Mucosa of descending colon (tissue), 3 donors: ENCODE measurements at regions not wholly inside any gene's neighbourhood (a gene's known extent, or its start where the extent isn't known, plus 50 kb on each side); places are given as distances from the start of the nearest gene placed in this dataset.
"Not testable (repeated sequence)": the region's sequence is repeated elsewhere in the genome, so short reads cannot be mapped to it uniquely, and the experiment has no call there.

Experiments used
- ATAC-seq: fragments of 200-7000 bp; cut with Tn5 transposase; one replicate; pipeline ENCODE4 v1.9.1; 2020; ENCODE audit warnings: mild to moderate bottlenecking, moderate library complexity
- DNase-seq, 3 donors: peaks; one replicate each; pipeline ENCODE4 v3.0.0-alpha.2; 2020
- H3K36me3 ChIP-seq: fragments of 200-600 bp; one replicate; pipeline ENCODE4 v1.8.0; 2021; ENCODE audit warnings: low read depth, mild to moderate bottlenecking
- H3K4me1 ChIP-seq: fragments of 200-600 bp; one replicate; pipeline ENCODE4 v1.8.0; 2021; ENCODE audit warnings: low read depth, mild to moderate bottlenecking
- H3K4me3 ChIP-seq: fragments of 200-600 bp; one replicate; pipeline ENCODE4 v1.8.0; 2021; ENCODE audit warnings: mild to moderate bottlenecking
- H3K9me3 ChIP-seq: fragments of 200-600 bp; one replicate; pipeline ENCODE4 v1.8.0; 2021; ENCODE audit warnings: mild to moderate bottlenecking
- CTCF ChIP-seq: fragments of 200-600 bp; IDR thresholded peaks from one replicate; pipeline ENCODE4 v1.8.0; 2022; ENCODE audit warnings: antibody characterized with exemption, mild to moderate bottlenecking
- intact Hi-C, 2 donors: fragments of 100-400 bp; cut with DNase I in 1 of 2; cut with micrococcal nuclease in 1 of 2; formaldehyde crosslinking; loops; one replicate each; pipeline versions ENCODE4 v1.11.0 to v1.11.1; 2022; cut with DNase I, micrococcal nuclease
- donor health status: DM: no; HTN: no; CAD: no; lungs with moderate emphysema.
- donor health status: DM: no; HTN: no; CAD: no.
- donor health status: DM: no; HTN: yes; CAD: no.

- H3K4me1 ChIP-seq = no peaks in the 10 kb centered on the region
- DNase-seq (no peak), ATAC-seq (no peak)
- H3K9me3 ChIP-seq = no peaks in the 10 kb centered on the region
- H3K4me3 ChIP-seq = no peak overlapping the region
- H3K36me3 ChIP-seq = no peaks in the 10 kb centered on the region
- intact Hi-C loops = no loop called here
- TF ChIP-seq CTCF = no peak
Measured at GRCh38 chr3:182413682-182414081, 379.6 kb upstream of the ATP11B start.

DNA sequence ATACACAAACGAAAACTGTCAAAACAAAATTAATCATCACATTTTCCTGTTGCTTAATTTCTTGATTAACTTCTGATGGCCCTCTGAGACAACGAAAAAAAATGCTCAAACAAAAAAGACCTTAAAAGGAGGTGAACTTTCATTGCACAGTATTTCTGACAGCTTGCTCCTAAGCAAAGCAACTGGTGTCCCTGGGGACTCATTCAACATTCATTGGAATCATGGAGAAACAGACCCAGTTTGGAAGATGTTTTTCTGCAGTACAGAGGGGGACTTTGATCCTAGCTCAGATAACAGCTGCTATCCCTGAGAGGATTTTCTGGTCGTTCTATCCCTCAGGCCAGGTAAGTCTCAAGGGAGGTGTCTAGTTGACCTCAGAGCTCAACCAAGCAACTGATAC is 378.7 kb upstream of the ATP11B start:
- TF ChIP-seq CTCF = no peak
- no peak for ATAC-seq
- no peaks in the 10 kb centered on the region for H3K36me3 ChIP-seq
- no peaks in the 10 kb centered on the region for H3K4me1 ChIP-seq
- H3K4me3 ChIP-seq = no peak overlapping the region
- intact Hi-C loops = no loop called here
- DNase-seq = no peak
- H3K9me3 ChIP-seq = no peaks in the 10 kb centered on the region

DNA sequence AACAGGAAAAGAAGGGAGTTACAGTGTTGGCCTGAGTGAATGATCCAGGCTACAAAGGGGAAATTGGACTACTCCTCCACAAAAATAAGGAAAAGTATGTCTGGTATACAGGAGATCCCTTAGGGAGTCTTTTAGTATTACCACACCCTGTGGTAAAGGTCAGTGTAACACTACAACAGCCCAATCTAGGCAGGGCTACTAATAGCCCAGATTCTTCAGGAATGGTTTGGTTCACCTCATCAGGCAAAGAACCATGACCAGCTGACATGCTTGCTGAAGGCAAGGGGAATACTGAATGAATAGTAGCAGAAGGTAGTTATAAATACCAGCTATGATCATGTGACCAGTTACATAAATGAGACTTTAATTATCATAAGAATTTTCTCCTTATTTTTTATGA is 372.6 kb upstream of the ATP11B start:
- TF ChIP-seq CTCF = no peak
- H3K4me1 ChIP-seq = no peaks in the 10 kb centered on the region
- no peaks in the 10 kb centered on the region for H3K36me3 ChIP-seq
- no peaks in the 10 kb centered on the region for H3K9me3 ChIP-seq
- DNase-seq (no peak), ATAC-seq (no peak)
- no peak overlapping the region for H3K4me3 ChIP-seq
- intact Hi-C loops = no loop called here

- Histone ChIP-seq H3K9me3 (no peaks in the 10 kb centered on the region), H3K4me3 (no peak overlapping the region), H3K4me1 (no peaks in the 10 kb centered on the region), H3K36me3 (no peaks in the 10 kb centered on the region)
- no peak for TF ChIP-seq CTCF
- DNase-seq (no peak), ATAC-seq (no peak)
- intact Hi-C loops = no loop called here
Measured at GRCh38 chr3:182424006-182424405, 369.3 kb upstream of the ATP11B start.

DNA sequence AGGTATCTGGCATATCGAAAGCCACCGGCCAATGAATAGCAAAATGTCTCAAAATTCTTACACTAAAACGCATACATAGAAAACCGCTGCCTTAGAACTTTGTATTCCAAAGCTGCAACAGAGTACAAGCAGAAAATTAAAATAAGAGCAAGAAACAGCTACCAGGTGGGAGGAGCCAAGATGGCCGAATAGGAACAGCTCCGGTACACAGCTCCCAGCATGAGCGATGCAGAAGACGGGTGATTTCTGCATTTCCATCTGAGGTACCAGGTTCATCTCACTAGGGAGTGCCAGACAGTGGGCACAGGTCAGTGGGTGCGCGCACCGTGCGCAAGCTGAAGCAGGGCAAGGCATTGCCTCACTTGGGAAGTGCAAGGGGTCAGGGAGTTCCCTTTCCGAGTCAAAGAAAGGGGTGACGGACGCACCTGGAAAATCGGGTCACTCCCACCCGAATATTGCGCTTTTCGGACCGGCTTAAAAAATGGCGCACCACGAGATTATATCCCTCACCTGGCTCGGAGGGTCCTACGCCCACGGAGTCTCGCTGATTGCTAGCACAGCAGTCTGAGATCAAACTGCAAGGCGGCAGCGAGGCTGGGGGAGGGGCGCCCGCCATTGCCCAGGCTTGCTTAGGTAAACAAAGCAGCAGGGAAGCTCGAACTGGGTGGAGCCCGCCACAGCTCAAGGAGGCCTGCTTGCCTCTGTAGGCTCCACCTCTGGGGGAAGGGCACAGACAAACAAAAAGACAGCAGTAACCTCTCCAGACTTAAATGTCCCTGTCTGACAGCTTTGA is 367.2 kb upstream of the ATP11B start:
- H3K9me3 ChIP-seq, H3K4me1 ChIP-seq, H3K4me3 ChIP-seq, ATAC-seq, intact Hi-C loops, DNase-seq, H3K36me3 ChIP-seq: not testable (repeated sequence)

GRCh38 chr3:182431972-182432371 is 361.3 kb upstream of the ATP11B start:
- H3K4me1 ChIP-seq, intact Hi-C loops, DNase-seq, H3K9me3 ChIP-seq, H3K36me3 ChIP-seq, H3K4me3 ChIP-seq, ATAC-seq: not testable (repeated sequence)

DNA sequence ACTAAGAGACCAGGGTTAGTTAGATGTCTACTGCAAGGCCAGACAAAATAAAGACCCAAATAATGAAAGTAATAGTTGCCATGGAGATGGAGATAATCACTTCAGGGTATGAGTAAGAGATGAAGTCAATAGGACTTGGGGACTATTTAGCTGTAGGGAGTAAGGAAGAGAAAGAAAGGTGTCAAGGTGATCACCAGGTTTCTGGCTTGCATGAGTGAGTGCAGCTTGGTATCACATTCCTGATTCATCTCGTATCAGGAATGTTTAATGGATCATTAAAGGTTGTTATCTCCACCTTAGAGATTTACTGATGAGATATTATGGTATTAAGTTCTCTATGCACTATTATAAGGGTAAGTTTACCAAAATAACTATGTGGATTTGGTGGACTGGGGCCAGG is 357.4 kb upstream of the ATP11B start:
- no peak for TF ChIP-seq CTCF
- Histone ChIP-seq H3K4me1 (no peaks in the 10 kb centered on the region), H3K36me3 (no peaks in the 10 kb centered on the region), H3K4me3 (no peak overlapping the region), H3K9me3 (no peaks in the 10 kb centered on the region)
- ATAC-seq = no peak
- DNase-seq = no peak
- intact Hi-C loops = no loop called here
